HuH-7 (cell line): ENCODE measurements at regions not wholly inside any gene's neighbourhood (a gene's known extent, or its start where the extent isn't known, plus 50 kb on each side); places are given as distances from the start of the nearest gene placed in this dataset.

Experiments
- DNase-seq: peaks from one replicate; pipeline ENCODE4 v3.0.0; 2011; ENCODE audit warnings: low spot score

- DNase-seq = no peak
Measured at GRCh38 chr18:44586782-44587524, 93.7 kb upstream of the SETBP1 start.

- DNase-seq = no peak
Measured at GRCh38 chr18:44588508-44588907, 92.2 kb upstream of the SETBP1 start.

- DNase-seq = no peak
Measured at GRCh38 chr18:44589693-44590355, 90.9 kb upstream of the SETBP1 start.

DNA sequence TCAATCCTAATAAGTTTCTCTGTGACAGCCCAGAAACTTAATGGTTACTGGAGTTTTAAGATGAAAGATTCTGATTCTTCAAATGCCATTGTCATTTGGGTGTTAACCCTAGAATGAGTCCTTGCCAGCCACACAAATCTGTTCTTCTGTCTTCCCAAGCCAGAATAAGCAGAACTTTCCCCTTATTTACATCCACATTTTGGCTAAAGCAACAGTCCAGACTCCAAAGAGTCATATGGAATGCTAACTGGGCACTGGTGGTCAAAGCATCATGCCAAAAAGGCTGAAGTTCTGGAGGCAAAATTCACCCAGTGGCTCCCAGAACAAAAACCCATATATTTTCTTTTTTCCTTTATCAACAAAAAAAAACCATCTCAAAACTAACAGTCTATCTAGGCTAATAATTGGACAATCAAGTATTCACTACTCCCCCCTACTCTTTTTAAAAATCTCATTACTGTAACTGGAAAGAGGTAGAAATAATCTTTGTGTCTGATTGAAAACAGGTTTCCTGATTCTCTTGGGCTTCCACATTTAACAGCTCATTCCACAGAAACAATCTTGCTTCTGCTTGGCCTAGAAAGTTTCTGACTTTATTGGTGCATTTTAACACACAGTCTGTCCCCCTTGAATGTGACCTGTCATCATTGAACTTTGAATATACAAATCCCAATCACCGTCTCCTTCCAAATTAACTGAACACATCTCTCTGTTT is 89.6 kb upstream of the SETBP1 start:
- DNase-seq = no peak

DNA sequence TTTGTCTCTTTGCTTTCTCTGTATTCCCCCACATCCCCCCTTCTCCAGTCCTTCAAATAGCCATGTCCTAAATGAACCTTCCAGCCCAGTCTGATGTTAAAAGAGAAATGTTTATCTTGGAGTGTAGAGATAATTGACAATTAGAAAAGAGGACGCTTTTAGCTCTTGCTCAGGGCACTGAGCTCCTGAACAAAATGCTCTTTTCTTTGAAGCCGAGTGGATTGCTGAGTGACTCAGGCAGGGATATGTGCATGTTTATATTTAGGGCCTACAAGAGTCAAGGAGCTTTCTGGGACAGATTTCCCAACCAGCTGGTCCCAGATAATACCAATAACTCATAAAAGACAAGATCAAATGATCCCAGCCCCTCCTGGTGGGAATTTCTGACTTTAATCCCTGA is 88.0 kb upstream of the SETBP1 start:
- DNase-seq = no peak

GRCh38 chr18:44594799-44595467 is 85.8 kb upstream of the SETBP1 start:
- DNase-seq = no peak

- DNase-seq = no peak
Measured at GRCh38 chr18:44597797-44598196, 82.9 kb upstream of the SETBP1 start.

DNA sequence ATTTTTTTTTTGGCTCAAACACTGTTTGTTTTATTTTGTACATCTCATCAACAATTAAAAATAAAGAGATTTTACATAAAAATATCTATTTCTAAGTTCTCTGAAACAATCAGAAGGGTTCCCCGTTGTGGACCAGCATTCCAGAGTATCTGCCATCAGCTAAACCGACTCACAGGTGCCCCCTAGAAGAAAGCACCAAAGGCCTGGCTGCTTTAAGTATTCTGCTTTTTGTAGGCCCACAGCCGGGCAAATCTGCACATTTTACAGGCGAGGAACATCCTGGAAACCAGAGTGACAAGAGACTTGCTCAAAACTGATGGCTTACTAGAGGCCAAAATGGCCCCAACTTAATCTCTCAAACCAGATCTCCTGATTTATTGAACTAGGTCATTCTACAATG is 82.2 kb upstream of the SETBP1 start:
- DNase-seq = no peak

DNA sequence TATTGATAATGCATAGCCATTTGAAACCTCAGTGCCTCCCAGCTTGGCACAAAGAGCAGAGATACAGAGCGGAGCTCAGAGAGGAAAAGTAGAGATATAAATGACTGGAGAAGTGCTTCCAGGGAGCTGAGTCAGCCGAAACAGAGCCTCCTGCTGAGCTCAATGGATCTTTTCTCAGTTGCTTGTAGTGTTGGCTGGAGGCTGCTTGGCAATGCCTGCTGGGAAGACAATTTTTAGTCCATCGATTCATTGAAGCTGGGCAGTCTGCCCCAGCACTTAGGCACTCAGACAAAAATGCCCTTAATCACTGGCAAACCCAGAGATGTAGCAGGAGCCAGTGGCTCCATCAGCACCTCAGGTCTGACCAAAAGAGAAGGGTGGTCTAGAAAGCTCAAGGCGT is 81.3 kb upstream of the SETBP1 start:
- DNase-seq = no peak

- no peak for DNase-seq
Measured at GRCh38 chr18:44601447-44601846, 79.2 kb upstream of the SETBP1 start.

DNA sequence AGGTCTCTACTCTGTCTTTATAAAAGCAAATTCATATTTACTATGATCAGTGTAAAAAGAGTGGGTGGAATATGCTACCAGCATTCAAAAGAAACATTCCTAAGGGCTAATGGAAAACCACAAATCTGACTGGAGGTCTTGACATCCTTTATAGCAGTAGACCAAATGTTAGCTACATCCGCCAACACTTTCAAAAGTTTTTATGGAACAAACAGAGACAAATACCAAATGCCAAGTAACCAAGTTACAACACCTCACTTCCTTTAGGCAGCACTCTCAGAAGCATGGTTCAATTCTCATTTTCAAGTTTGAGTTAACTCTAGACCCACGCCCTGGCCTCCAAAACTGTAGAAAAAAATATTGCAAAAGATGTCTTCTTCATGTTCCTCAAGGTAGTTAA is 78.3 kb upstream of the SETBP1 start:
- DNase-seq = no peak

DNA sequence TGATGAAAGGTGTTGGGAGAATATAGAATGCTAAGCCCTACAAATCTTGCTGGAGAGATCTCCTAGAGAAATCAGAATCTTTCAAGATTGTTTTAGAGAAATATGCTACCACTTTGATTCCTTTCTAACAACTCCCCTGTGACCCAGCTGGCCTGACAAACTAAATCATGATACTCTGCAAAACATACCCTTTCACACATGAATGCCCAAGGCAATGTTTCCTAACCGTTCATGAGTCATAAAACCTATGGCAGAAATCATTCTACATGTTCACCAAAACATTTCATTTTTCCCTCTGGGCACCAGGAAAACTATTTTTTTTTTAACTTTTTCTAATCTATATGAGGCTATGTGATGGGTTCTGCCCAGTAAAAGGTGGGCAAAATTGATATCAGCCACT is 77.8 kb upstream of the SETBP1 start:
- DNase-seq = no peak

GRCh38 chr18:44609181-44609941 is 71.3 kb upstream of the SETBP1 start:
- DNase-seq = no peak

DNA sequence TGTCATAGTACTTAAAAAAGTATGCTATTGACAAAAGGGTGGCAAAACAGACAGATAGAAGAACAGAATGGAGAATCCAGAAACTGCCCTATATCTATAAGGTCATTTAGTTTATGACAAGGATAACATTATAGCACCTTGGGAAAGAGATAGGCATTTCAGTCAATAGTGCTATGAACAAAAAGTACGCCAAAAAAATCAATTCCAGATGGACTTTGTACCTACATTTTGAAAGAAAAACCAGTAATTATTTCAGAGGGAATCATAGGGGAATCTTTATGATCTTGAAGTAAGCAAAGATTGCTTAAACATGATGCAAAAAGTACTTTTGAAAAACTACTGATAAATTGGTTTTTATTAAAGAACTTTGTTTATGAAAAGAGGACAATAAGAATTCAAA is 59.9 kb upstream of the SETBP1 start:
- no peak for DNase-seq

DNA sequence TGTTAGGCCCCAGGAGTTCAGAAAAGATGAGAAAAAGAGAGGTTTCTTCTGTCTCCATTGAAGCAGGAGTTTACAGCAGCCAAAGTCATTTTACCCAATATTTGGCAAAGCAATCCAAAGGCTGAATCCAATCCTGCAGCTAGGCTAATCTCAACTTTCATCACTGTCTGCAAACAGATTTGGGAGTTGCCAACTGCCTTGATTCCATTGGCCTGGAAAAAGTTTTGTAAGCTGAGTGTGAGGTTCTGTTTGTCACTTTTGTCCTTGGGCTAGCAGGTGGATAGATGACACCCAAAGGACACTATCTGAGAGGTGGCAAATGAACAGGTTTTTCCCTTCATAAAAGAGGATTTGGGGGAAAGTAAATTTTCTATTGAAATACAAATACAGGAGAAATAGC is 56.6 kb upstream of the SETBP1 start:
- DNase-seq = no peak

DNA sequence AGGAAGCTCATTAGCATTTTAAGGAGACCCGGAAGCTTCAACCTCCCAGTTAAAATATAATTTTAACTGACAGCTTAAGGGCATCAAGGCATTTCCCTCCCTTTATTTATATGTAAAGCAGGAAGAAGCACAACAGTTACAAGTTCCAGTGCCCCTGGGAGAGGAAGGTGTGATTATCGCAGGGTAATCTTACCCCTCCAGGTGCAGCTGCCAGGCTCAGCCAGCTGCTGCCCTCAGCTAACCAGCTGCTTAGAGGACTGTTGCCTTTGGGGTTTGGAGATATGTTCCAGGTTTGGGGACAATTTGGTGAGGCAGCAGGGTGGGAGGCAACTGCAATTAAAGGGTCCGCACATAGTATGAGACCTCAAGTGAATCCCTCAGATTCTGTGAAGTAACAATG is 55.3 kb upstream of the SETBP1 start:
- no peak for DNase-seq

DNA sequence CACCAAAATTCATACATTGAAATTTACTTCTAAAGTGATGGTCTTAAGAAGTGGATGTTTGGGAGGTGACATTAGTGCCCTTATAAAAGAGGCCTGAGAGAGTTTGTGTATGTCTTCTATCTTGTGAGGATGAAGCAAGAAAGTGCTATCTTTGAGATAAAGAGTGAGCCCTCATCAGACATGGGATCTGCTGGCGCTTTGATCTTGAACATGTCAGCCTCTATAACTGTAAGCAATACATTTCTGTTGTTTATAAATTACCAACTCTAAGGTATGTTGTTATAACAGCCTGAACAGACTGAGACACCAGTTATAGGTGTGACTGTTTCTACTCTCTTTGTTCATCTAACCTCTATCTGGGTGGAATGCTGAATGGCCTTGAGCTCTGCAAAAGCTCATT is 54.5 kb upstream of the SETBP1 start:
- DNase-seq = no peak

GRCh38 chr18:44626807-44627206 is 53.9 kb upstream of the SETBP1 start:
- DNase-seq = no peak

DNA sequence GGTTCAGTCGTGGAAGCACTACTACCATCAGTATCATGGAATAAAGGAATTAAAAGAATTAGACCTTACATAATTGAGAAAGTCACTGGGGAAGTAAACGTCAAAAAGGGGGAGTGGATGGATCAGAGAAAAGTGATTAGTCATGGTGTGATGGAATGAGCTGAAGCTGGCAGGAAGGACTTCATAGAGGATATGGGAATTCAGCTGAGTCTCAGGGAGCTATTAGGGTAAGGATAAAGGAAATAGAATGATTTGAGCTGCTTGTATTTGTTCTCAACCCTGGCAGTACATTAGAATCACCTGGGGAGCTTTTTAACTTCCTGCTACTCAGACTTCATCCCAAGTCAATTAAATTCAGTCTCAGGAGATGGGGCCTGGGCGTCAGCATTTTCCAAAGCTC is 53.4 kb upstream of the SETBP1 start:
- DNase-seq = no peak

DNA sequence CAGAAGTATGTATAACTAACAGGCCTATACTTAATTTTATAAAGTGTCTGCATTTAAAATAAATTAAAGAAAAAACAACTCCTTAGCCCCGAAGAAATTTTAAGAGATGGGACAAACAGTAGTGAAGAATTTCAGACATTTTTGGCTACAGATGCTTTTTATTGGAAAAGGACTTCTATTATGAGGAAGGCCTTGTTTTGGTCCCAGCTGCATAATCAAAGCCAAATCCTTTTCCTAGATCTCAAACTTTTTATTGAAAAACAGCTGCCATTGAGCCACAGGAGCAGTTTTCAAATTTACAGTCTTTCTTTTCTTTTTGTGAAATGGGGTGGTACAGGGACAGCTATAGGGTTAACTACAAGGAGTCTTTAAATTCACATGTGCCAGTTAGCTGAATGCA is 51.3 kb upstream of the SETBP1 start:
- no peak for DNase-seq

- DNase-seq = no peak
Measured at GRCh38 chr18:44630118-44630517, 50.6 kb upstream of the SETBP1 start.
